ENCODE measurements at regions not wholly inside any gene's neighbourhood (a gene's known extent, or its start where the extent isn't known, plus 50 kb on each side); places are given as distances from the start of the nearest gene placed in this dataset.

DNA sequence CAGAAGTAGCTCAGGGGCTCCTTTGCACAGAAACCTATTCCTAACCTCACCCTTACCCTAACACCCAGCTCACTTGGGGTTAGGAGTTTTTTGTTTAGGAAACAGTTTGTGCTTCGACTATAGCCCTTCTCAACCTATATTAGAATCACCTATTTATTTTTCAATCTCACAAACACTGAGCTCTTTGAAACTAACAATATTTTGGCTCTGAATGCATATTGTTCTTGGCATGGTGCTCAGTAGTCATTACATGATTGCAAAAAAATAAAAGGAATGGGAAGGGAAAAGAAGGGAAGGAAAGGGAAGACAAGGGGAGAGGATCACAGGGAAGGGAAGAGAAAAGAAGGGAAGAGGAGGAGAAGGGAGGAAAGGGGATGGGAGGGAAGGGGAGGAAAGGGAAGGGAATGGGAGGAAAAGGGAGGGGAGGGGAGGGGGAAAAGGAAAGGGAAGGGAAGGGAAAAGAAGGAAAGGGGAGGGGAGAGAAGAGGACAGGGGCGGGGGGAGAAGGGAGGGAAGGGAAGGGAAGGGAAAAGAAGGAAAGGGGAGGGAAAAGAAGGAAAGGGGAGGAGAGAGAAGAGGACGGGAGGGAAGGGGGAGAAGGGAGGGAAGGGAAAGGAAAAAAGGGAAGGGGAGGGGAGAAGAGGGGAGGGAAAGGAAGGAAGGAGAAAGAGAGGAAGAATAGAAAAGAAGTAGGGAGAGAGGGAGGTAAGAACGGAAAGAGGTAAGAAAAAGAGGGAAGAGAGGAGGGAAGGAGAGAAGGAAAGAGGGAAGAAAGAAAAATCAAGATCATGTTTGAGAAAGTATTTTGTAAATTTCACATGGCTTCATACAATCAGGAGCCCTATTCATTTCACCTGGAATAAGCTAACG is 484.1 kb upstream of the NFIA start:
- TF ChIP-seq YY1 (IDR thresholded peaks at IDR 0.05; ENCODE audit: insufficient read depth, insufficient read length) (no peak), ZNF274 (IDR thresholded peaks at IDR 0.05; ENCODE audit: low read depth, low read length) (no peak), SUZ12 (IDR thresholded peaks at IDR 0.05; ENCODE audit: extremely low read depth, insufficient read depth, insufficient read length) (no peak)
